Activated T-helper 1 cell treated with Interleukin-2 at 50 U/mL for 16 hours (primary cell): ENCODE measurements at regions not wholly inside any gene's neighbourhood (a gene's known extent, or its start where the extent isn't known, plus 50 kb on each side); places are given as distances from the start of the nearest gene placed in this dataset.
"Not testable (repeated sequence)": the region's sequence is repeated elsewhere in the genome, so short reads cannot be mapped to it uniquely, and the experiment has no call there.

Experiments used
- DNase-seq: peaks from one replicate; pipeline ENCODE4 v3.0.0-alpha.2; 2020; ENCODE audit warnings: low read depth

DNA sequence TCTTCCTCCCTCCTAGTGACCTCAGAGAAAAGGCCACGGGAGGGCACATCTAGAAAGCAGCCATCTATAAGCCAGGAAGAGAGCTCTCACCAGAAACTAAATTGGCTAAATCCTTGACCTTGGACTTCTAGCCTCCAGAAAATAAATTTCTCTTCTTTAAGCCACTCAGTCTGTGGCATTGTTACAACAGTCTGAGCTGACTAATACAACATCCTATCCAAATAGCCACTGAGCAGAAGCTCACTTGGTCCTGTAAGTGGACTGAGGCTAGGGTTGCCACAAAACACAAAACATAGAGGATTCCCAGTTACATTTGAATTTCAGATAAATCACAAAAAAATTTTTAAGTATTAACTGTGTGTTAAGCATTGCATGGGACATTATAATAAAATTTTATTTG, 383.4 kb downstream of the MLLT3 start:
- DNase-seq, result no peak

GRCh38 chr9:20237686-20238085, 384.6 kb downstream of the MLLT3 start:
- DNase-seq, result no peak

- DNase-seq, result no peak
These were observed 385.6 kb downstream of the MLLT3 start for GRCh38 chr9:20236676-20237075.

DNA sequence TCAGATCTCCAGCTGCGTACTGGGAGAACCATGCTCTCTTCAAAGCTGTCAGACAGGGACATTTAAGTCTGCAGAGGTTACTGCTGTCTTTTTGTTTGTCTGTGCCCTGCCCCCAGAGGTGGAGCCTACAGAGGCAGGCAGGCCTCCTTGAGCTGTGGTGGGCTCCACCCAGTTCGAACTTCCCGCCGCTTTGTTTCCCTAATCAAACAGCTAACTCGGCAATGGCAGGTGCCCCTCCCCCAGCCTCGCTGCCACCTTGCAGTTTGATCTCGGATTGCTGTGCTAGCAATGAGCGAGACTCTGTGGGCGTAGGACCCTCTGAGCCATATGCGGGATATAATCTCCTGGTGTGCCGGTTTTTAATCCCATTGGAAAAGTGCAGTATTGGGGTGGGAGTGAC, 387.1 kb downstream of the MLLT3 start:
- DNase-seq, result not testable (repeated sequence)

DNA sequence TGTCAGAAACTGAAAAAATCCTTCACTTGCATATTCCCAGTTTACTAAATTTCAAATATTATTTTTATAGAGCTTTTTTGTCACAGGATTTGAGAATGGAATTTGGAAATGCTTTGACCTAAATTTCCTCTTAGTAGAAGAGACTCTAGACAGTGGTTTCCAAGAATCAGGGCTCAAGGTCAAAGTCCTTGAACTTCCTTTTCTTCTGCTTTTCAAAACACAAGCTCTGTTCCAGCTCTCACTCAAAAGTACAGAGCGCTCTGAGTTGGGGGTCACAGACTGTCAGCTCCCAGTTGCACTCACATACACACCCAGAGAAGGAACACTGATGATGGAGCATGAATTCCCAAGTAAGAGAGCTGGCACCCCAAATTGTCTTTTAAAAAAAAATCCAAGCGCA, 394.2 kb downstream of the MLLT3 start:
- DNase-seq, result no peak

DNA sequence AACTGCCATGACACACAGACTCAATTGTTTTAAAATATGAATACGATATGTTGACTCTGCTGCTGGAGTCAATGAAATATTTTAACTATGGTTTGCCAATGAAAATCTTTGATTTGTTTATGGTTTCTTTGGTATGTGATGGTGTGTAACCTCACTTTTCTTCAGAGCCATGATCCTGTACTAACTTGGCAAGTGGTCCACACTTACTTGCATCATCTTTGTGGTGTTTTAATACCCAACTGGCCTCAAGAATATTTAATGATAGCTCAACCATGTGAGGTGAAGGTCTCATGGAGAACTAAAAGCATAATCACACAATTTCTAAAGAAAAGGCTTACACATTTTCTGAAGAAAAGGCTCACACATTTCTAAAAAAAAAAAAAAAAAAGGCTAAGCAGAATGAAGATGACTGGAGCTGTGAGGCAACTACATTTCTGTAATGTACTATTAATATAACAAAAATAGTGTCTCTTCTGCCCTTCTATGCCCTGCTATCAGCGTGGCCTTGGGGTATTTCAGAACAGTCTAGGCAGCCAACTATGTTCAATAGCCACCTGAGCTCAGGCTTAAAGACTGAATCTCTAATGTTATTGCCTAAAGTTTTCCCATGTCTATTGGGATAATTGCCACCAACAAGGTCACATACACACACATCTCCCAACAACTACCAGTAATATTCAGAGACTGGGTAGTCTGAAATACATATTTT, 395.0 kb downstream of the MLLT3 start:
- DNase-seq, result no peak

DNA sequence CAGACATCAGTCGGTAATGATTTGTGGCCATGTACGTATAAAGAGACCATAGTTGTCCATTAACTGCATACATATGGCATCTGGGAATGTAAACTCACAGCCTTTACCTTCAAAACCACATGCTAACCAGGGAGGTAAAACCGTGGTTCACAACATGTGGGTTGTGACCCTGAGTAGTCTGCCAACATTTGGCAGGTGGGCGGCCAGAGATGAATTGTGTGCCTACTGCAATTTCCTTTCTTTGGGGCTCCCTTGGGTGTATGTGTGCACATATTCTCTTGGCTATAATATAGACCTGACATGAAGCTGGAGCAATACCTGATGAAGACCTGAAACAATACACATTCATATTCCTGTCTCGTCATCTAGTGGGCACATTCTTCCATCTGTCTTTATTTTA, 396.0 kb downstream of the MLLT3 start:
- DNase-seq, result no peak

GRCh38 chr9:20225826-20226225, 396.5 kb downstream of the MLLT3 start:
- no peak for DNase-seq

DNA sequence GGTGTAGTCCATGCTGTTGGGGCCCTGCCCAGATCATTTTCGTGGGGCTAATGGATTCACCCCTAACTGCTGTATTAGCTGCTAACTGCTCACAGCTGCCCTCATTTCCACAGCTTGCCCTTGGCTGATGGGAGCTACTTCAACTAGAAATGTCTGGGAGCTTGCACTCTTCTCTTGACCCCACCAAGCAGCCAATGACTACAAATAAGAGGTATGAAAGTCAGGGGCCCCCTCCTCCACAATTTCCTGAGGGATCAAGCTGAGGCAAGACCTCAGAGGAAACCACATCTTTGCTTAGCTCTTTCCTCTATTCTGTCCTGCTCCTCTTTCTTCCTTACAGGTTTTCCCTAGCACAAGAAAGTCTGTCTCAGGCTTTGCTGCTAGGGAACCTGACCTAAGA, 397.5 kb downstream of the MLLT3 start:
- DNase-seq, result no peak

DNA sequence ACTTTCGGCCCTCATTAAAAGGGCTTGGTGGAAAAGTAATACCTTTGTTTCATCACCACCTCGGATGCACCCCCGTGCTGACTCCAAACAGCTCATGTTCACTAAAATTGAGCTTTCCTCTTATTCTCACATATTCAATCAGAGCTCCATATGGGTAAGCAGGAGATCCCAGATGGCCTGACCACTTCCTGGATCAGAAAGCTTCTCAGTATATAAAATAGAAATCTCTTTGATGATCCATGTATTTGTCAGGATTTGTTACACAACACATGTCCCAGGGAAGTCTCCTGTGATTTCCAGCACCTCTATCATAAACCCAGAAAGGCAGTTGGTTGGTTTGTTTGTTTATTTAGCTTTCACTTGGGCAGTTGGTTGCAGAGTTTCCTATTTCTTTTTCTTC, 402.0 kb downstream of the MLLT3 start:
- no peak for DNase-seq

- DNase-seq, result no peak
These were observed 402.9 kb downstream of the MLLT3 start for GRCh38 chr9:20219437-20219836.

DNA sequence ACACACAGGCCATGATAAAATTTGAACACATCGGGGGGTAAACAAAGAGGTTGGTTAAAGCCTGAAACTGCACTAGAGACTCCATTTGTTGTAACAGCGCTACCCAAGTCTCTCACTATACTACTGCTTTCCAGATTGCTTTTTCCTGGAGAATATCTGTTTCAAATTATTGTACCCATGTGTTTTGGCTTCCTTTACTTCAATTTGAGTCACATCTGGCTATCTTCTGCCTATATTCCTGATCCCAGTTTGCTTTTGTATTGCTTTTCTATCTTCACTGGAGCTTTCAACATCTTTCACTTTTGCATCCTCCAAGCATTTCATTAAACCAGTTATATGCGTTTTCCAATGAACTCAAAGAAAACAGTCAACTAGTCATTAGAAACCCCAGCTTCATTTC, 404.7 kb downstream of the MLLT3 start:
- no peak for DNase-seq

DNA sequence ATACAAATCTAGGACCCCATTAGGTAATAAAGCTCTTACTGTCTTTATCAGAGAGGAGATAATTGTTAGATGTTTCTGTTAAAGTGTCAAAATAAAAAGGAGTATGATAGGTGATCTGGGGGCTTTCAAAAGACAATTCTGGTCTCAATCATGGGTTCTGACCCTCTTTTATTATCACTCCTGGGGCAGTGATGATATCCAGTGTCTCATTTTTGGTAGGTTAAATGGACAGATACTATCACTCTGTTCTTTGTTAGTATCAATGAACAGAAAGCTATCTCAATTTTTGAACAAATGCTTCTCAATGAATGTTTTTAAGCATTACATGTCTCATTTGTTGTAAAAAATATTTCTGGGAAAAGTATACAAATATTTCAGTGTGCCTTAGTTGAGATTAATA, 405.9 kb downstream of the MLLT3 start:
- no peak for DNase-seq

- no peak for DNase-seq
These were observed 406.7 kb downstream of the MLLT3 start for GRCh38 chr9:20215552-20215951.

- DNase-seq, result no peak
These were observed 409.5 kb downstream of the MLLT3 start for GRCh38 chr9:20212806-20213205.

DNA sequence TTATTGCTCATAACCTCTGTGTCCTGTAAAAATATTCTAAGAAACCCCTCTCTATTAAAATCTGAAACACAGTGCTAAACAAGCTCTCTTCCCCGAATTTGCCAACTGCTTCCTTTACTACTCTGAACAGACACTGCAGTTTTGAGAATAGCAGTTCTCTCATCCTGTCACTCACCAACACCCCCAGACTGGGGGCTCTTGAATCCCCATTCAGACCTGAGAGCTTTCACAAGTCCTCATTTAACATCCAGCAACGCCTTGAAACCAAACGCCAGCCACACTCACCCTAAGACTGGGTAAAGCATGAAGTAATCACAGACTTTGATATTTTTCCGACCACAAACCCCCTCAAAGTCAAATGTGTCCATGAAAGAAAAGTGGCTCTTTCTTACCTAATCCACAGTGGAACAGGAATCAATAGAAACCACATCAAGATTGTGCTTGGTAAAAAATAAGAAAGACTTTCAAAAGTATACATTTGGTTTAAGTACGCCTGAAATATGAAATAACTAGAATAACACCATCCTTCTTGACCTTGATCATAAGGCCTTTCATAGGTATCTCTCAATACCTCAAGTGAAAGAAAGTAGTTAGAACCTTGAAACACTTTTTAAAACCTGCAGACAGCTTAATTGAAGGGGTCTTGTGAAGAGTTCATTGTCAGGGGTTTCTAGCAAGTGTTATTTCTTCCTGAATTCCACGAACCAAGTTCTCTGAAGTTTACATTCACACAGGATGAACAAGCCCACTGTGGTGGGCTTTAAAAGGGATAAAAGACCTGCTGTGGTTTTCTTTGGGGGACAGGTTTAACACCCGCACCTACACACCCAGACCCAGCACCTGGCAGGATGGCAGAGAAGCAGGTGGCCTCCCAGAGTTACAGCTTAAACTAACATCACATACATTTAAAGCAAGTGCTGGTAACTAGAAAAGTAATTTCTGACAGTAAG, 412.6 kb downstream of the MLLT3 start:
- DNase-seq, result peak; percentile 24

GRCh38 chr9:20208961-20209371, 413.3 kb downstream of the MLLT3 start:
- no peak for DNase-seq

DNA sequence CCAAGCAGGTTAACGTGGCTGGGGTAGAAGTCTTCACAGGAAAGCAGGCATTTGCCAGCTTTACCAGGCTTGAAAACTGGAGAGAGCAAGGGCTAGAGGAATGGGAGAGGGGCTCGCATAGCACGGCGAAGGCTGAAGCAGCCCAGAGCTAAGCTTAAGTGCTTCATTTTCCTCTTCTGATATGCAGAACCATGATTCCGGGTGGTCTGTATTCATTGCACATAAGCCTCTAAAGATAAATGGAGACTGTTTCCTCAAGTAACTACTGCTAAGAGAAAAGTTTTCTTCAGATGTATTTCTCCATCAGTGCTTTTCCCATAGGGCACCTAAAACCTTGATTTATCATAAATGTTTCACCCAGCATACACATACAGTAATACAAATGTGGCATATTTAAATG, 414.1 kb downstream of the MLLT3 start:
- DNase-seq, result no peak

DNA sequence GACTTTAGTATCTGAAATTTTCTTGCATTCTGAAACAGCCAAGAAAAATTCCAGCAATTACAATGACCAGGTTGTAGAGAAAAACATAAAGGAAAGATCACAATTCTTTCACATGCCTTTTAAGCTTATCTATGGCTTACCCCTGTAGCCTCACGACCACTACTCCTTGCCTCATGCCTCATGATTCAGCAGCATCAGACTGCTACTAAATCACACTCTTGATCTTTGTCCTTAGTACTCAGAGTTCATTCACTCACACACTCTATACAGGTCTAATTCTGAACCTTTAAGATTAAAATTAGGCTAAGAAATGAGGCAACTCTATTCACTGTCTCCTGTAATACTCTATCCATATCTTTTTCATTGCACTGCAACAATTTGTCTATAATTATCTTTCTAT, 415.1 kb downstream of the MLLT3 start:
- no peak for DNase-seq

- DNase-seq, result no peak
These were observed 416.5 kb downstream of the MLLT3 start for GRCh38 chr9:20205821-20206220.

- no peak for DNase-seq
These were observed 412.2 kb upstream of the SLC24A2 start for GRCh38 chr9:20200991-20201431.

DNA sequence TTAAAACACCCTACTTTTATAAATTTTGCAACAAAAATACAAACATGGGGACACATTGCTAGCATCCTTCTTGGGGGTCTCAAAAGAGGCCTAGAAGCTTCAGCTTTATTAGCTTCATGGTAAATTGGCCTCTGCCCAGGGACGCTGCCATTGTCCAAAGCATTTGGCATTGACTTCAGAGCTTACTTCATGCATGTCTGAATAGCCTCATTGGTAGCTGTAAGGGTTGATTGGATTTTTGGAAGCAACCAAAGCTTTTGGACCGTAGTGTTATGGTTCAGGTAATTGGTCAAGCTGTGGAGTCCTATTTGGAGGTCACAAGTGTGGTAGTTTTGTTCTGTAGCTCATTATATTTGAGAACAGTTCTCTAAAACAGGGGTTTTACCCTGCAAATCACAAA, 411.7 kb upstream of the SLC24A2 start:
- no peak for DNase-seq

DNA sequence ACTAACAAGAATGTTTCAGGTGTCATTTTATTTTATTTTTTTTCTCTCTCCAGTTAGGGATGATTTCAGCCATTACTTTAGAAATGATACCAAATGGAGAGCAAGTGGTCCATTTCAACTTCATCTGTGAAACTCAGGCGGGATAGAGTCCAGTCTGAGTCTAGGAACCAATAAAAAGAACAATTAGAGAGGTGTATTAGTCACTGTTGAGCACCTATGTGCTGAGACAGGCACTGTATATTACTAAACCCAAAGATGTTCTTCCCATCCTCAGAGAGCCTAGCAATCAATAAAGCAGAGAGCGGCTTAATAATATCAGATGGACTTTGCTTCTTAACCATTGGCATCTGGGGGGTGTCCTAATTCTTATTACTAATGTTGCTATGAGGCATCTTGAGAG, 410.3 kb upstream of the SLC24A2 start:
- DNase-seq, result no peak
